LNCAP (cell line): ENCODE measurements at regions not wholly inside any gene's neighbourhood (a gene's known extent, or its start where the extent isn't known, plus 50 kb on each side); places are given as distances from the start of the nearest gene placed in this dataset.

Experiments
- TF ChIP-seq, protein P1 (sequence below): fragments of 450-650 bp; IDR thresholded peaks from 2 replicates; pipeline ENCODE4 v1.5.1; 2017; ENCODE audit warnings: mild to moderate bottlenecking

DNA sequence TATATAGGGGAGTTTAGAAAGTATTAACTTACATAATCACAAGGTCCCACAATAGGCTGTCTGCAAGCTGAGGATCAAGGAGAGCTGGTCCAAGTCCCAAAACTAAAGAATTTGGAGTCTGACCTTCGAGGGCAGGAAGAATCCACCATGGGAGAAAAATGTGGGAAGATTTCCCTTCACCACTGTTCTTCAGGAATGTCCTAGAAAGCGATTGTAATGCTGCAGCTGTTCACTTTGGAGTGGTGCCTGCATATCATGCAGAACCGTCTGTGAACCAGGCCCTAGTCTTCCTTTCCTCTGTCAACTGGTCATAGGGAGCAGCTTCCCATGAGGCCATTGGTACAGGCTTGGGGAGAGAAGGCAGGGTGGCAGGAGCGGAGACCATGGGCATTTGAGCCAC is 497.9 kb upstream of the ARPP21 start:
- TF ChIP-seq, protein P1, sequence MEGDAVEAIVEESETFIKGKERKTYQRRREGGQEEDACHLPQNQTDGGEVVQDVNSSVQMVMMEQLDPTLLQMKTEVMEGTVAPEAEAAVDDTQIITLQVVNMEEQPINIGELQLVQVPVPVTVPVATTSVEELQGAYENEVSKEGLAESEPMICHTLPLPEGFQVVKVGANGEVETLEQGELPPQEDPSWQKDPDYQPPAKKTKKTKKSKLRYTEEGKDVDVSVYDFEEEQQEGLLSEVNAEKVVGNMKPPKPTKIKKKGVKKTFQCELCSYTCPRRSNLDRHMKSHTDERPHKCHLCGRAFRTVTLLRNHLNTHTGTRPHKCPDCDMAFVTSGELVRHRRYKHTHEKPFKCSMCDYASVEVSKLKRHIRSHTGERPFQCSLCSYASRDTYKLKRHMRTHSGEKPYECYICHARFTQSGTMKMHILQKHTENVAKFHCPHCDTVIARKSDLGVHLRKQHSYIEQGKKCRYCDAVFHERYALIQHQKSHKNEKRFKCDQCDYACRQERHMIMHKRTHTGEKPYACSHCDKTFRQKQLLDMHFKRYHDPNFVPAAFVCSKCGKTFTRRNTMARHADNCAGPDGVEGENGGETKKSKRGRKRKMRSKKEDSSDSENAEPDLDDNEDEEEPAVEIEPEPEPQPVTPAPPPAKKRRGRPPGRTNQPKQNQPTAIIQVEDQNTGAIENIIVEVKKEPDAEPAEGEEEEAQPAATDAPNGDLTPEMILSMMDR, result no peak

DNA sequence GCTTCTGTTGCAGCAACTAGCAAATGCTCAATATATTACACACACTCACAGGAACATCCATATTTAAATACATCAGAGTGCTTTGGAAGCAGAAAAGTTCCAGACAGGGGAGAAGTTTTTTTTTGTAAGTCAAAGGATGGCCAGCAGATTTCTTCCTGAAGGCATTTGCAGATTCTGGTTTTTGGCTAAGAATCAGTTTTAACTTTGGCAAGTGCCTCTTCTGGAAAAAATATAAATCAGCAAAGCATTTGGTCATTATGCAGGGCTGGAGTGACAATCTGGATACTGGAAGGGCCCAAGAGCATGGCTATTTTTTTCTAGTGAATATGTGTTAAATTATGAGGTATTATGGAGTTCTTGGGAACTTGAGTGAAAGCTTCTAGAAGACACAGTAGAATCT is 495.3 kb upstream of the ARPP21 start:
- TF ChIP-seq, protein P1, result no peak

DNA sequence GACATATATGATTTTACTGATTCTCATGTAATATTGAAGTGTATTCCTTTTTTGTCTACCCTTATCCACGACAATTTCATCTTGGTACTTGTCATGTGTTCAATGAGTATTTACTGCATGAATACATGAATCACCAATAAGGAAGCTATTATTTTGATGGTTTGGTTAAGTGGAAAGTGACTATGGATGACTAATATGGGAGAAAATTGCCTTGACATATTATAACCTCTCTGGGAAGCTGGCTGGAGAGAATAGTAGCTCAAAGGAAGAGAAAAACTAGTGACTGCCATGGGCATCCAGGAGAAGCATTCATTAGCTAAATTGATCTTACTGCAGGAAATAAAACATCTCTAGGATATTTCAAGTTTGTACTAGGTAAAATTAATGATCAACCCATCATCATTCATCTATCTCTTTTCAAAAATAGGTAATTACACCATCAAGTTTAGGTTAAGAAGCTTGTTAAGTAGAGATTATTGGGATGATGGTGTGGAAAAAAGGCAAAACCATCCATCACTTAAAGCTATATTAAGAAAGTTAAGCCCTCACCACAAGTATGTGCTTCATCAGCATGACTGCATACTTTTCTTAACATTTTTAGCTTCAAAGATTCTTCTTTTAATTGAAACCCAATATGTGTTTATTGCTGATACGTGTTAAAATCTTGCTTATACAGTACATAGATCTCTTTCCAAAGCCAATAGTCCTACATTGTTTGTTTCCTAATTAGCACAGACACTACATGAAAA is 455.2 kb upstream of the ARPP21 start:
- TF ChIP-seq, protein P1, result no peak

DNA sequence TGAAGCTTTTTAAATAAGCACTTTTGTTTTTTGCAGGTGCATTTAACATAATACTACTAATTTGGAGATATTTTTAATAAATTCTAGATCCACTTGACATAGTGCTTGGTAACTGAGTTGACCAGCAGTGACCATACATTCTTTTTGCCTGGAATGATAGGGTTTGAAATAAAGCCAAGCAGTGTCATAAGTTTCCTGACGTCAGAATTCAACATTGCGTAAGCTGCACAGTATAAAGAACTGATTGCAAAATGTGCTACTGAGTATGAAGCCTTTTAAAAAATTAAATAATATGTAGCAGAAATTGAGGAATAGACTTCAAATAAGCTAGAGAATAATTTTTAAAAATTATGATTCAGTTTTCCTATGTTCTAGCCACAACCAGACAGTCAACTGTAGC is 454.6 kb upstream of the ARPP21 start:
- TF ChIP-seq, protein P1, result no peak

DNA sequence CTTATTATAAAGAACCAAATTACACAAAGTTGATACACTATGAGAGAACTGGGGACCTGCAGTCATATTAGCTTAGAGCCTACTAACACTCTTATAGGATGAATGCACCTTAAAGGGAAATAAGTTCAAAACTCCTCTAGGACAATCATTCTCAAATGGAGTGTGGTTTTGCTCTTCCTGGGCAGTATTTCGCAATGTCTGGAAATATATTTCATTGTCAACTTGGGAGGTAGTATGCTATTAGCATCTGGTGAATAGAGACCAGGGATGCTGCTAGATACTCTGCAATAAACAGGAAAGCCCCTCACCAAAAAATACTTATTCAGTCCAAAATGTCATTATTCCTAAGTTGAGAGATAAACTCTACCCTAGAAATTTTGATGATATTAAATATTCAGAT is 451.4 kb upstream of the ARPP21 start:
- TF ChIP-seq, protein P1, result no peak

DNA sequence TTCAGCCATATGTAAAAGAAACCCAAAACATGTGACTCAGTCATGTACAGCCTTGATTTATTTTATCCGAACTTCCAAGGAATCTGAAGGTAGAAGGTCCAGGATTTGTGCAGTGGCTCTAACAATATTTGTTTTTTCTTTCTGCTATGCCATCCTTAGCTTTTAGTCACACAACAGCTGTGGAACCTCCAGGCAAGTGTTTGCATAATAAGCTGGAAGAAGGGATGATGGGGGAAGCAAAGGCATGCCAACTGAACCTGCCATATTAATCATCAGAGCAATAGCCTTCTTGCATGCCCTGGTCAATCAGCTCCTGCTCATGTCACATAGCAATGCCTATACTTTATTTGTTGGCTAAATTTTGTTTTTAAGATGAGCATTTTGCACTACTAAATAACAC is 444.7 kb upstream of the ARPP21 start:
- TF ChIP-seq, protein P1, result no peak

DNA sequence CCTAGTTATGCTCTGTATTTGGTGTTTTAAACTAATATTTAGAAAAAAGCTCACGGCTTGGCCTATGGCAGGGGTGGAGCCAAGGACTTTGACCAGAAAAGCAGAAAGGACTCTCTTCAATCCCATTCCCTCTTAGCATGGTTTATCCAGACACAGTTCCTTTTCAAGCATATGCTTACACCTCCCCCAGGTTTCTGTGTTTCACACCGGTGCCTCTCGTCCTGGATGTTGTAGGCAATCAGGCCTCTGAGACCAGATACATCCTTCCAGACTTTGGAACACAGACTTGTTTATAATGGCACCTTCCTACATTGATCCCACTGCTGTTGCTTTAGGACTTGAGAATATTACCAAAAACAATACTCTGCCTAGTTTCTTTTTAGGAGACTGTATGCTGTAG is 440.5 kb upstream of the ARPP21 start:
- TF ChIP-seq, protein P1, result no peak

DNA sequence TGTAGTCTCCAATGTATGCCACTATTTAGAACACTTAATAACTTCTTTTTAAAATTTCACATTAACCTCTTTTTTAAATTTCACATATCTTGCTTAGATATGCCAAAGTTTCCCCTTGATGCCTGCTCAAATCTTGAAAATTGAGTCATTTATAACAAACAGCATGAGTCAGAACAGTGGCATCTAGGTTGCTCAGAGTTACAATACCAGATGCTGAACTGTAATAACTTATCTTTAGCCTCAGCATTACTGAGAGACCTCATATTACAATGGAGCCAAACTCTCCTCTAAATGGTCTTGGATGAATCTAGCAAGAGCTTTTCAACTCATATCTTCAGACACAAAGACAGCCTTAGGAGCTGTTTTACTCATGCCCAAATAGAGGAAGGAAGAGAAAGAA is 439.3 kb upstream of the ARPP21 start:
- TF ChIP-seq, protein P1, result no peak
